Smooth muscle cell of the brain vasculature (primary cell): ENCODE measurements at regions not wholly inside any gene's neighbourhood (a gene's known extent, or its start where the extent isn't known, plus 50 kb on each side); places are given as distances from the start of the nearest gene placed in this dataset.
A peak's percentile ranks its signal among the peaks of the same experiment; 100 is the strongest.

Source experiments
- DNase-seq: peaks from one replicate; pipeline ENCODE4 v3.0.0-alpha.2; 2012; ENCODE audit warnings: low read depth, low spot score

GRCh38 chr10:3548076-3548475 lies 236.9 kb downstream of the KLF6 start:
- no peak for DNase-seq

- no peak for DNase-seq
Observed at GRCh38 chr10:3544561-3544960, 240.4 kb downstream of the KLF6 start.

- no peak for DNase-seq
Observed at GRCh38 chr10:3542185-3542611, 242.8 kb downstream of the KLF6 start.

- DNase-seq, result no peak
Observed at GRCh38 chr10:3539696-3540383, 245.2 kb downstream of the KLF6 start.

GRCh38 chr10:3538656-3539531 lies 246.1 kb downstream of the KLF6 start:
- peak; percentile 89 for DNase-seq

- no peak for DNase-seq
Observed at GRCh38 chr10:3538291-3538655, 246.7 kb downstream of the KLF6 start.

GRCh38 chr10:3537518-3537917 lies 247.5 kb downstream of the KLF6 start:
- DNase-seq, result no peak

GRCh38 chr10:3535001-3535400 lies 250.0 kb downstream of the KLF6 start:
- DNase-seq, result no peak

- DNase-seq, result no peak
Observed at GRCh38 chr10:3534433-3534832, 250.6 kb downstream of the KLF6 start.

GRCh38 chr10:3533296-3533695 lies 251.7 kb downstream of the KLF6 start:
- DNase-seq, result no peak

GRCh38 chr10:3532644-3533043 lies 252.4 kb downstream of the KLF6 start:
- DNase-seq, result no peak

- no peak for DNase-seq
Observed at GRCh38 chr10:3531670-3532069, 253.3 kb downstream of the KLF6 start.

- no peak for DNase-seq
Observed at GRCh38 chr10:3530783-3531645, 254.0 kb downstream of the KLF6 start.

- DNase-seq, result no peak
Observed at GRCh38 chr10:3530346-3530745, 254.7 kb downstream of the KLF6 start.

GRCh38 chr10:3529691-3530090 lies 255.3 kb downstream of the KLF6 start:
- no peak for DNase-seq

GRCh38 chr10:3528823-3529403 lies 256.1 kb downstream of the KLF6 start:
- no peak for DNase-seq

GRCh38 chr10:3528271-3528670 lies 256.7 kb downstream of the KLF6 start:
- no peak for DNase-seq

- no peak for DNase-seq
Observed at GRCh38 chr10:3527869-3528268, 257.1 kb downstream of the KLF6 start.

GRCh38 chr10:3526727-3527501 lies 258.1 kb downstream of the KLF6 start:
- no peak for DNase-seq

GRCh38 chr10:3525832-3526449 lies 259.1 kb downstream of the KLF6 start:
- peak; percentile 87 for DNase-seq
